OCI-LY1 (cell line): ENCODE measurements at regions not wholly inside any gene's neighbourhood (a gene's known extent, or its start where the extent isn't known, plus 50 kb on each side); places are given as distances from the start of the nearest gene placed in this dataset.

Source experiments
- H2AFZ ChIP-seq: fragments of 200-600 bp; sonication (generic), shearing (Covaris generic); 2 replicates; pipeline ENCODE4 v1.6.0; 2014; ENCODE audit warnings: antibody characterized with exemption, mild to moderate bottlenecking, low read length
- H3F3A ChIP-seq: fragments of 200-600 bp; sonication (generic), shearing (Covaris generic); 2 replicates; pipeline ENCODE4 v1.6.0; 2014; ENCODE audit warnings: mild to moderate bottlenecking, antibody characterized with exemption, low read length, moderate library complexity; ENCODE audit not compliant: insufficient read depth
- H3K27ac ChIP-seq: fragments of 200-600 bp; sonication (generic); 2 replicates; pipeline ENCODE4 v1.5.1; 2014; ENCODE audit warnings: low read length, mixed run types, mild to moderate bottlenecking, low read depth; ENCODE audit not compliant: poor library complexity, severe bottlenecking
- H3K27me3 ChIP-seq: fragments of 200-600 bp; sonication (generic); 2 replicates; pipeline ENCODE4 v1.6.0; 2014; ENCODE audit warnings: antibody characterized with exemption, mild to moderate bottlenecking, low read length, moderate library complexity; ENCODE audit not compliant: insufficient read depth
- H3K36me3 ChIP-seq: fragments of 200-600 bp; sonication (generic); 2 replicates; pipeline ENCODE4 v1.6.1; 2014; ENCODE audit warnings: mild to moderate bottlenecking, antibody characterized with exemption, low read length, moderate library complexity, mixed read lengths; ENCODE audit not compliant: insufficient read depth
- H3K4me1 ChIP-seq: fragments of 200-600 bp; sonication (generic); 2 replicates; pipeline ENCODE4 v1.5.1; 2014; ENCODE audit warnings: mild to moderate bottlenecking, low read length, moderate library complexity; ENCODE audit not compliant: insufficient read depth, severe bottlenecking
- H3K4me2 ChIP-seq: fragments of 200-600 bp; sonication (generic), shearing (Covaris generic); 2 replicates; pipeline ENCODE4 v1.6.1; 2014; ENCODE audit warnings: low read length
- H3K4me3 ChIP-seq: fragments of 200-600 bp; sonication (generic); 2 replicates; pipeline ENCODE4 v1.5.1; 2014; ENCODE audit warnings: low read length, low read depth, mild to moderate bottlenecking, mixed read lengths; ENCODE audit not compliant: poor library complexity, severe bottlenecking
- H3K79me2 ChIP-seq: fragments of 200-600 bp; shearing (Covaris generic); 2 replicates; pipeline ENCODE4 v1.6.1; 2016; ENCODE audit warnings: mixed run types, low read length, mixed read lengths; ENCODE audit not compliant: insufficient read depth
- H3K9ac ChIP-seq: fragments of 200-600 bp; sonication (generic), shearing (Covaris generic); 2 replicates; pipeline ENCODE4 v1.6.1; 2014; ENCODE audit warnings: mild to moderate bottlenecking, low read length, mixed read lengths
- H3K9me2 ChIP-seq: fragments of 200-600 bp; sonication (generic), shearing (Covaris generic); 2 replicates; pipeline ENCODE4 v1.6.1; 2014; ENCODE audit warnings: low read depth, mild to moderate bottlenecking, low read length, mixed read lengths
- H3K9me3 ChIP-seq: fragments of 200-600 bp; shearing (Covaris generic); 2 replicates; pipeline ENCODE4 v1.6.1; 2014; ENCODE audit warnings: low read length, mixed read lengths
- H4K20me1 ChIP-seq: fragments of 200-600 bp; sonication (generic), shearing (Covaris generic); 2 replicates; pipeline ENCODE4 v1.6.0; 2016; ENCODE audit warnings: mild to moderate bottlenecking, low read length; ENCODE audit not compliant: insufficient read depth
- CTCF ChIP-seq: fragments of 200-600 bp; sonication (generic), shearing (Covaris generic); IDR thresholded peaks from 2 replicates; pipeline ENCODE4 v1.5.1; 2017; ENCODE audit warnings: mild to moderate bottlenecking, antibody characterized with exemption, low read length, moderate library complexity, mixed read lengths
- EZH2 ChIP-seq: fragments of 200-600 bp; sonication (generic), shearing (Covaris generic); IDR thresholded peaks from 2 replicates; pipeline ENCODE4 v1.8.0; 2017; ENCODE audit warnings: borderline replicate concordance, mixed run types, mild to moderate bottlenecking, antibody characterized with exemption, low read length, moderate library complexity, mixed read lengths

GRCh38 chr4:180057299-180057721 is 2185.9 kb upstream of the TENM3 start:
- H3K36me3 ChIP-seq: no peaks in the 10 kb centered on the region
- H3K27me3 ChIP-seq: no peaks in the 10 kb centered on the region
- H3K9ac ChIP-seq: no peak overlapping the region
- no peaks in the 10 kb centered on the region for H4K20me1 ChIP-seq
- H3F3A ChIP-seq: no peaks in the 10 kb centered on the region
- H3K79me2 ChIP-seq: no peaks in the 10 kb centered on the region
- no peaks in the 10 kb centered on the region for H3K4me1 ChIP-seq
- no peak overlapping the region for H2AFZ ChIP-seq
- H3K9me2 ChIP-seq: no peaks in the 10 kb centered on the region
- TF ChIP-seq EZH2 (no peak), CTCF (peak; percentile 30; the same call in 1 of the 2 replicates)
- no peaks in the 10 kb centered on the region for H3K9me3 ChIP-seq
- H3K27ac ChIP-seq: no peak overlapping the region
- H3K4me2 ChIP-seq: no peak overlapping the region
- H3K4me3 ChIP-seq: no peak overlapping the region

GRCh38 chr4:180057891-180058671 is 2185.1 kb upstream of the TENM3 start:
- Histone ChIP-seq H3K9me3 (no peaks in the 10 kb centered on the region), H3K27ac (no peak overlapping the region), H3K9ac (no peak overlapping the region), H3K27me3 (no peaks in the 10 kb centered on the region), H3K4me2 (no peak overlapping the region), H3K4me1 (no peaks in the 10 kb centered on the region), H2AFZ (no peak overlapping the region), H3F3A (no peaks in the 10 kb centered on the region), H4K20me1 (no peaks in the 10 kb centered on the region), H3K9me2 (no peaks in the 10 kb centered on the region), H3K79me2 (no peaks in the 10 kb centered on the region), H3K4me3 (no peak overlapping the region), H3K36me3 (no peaks in the 10 kb centered on the region)
- TF ChIP-seq EZH2 (no peak), CTCF (no peak)

- H3K27ac ChIP-seq: no peak overlapping the region
- no peak overlapping the region for H3K4me3 ChIP-seq
- H3K9me3 ChIP-seq: no peaks in the 10 kb centered on the region
- H4K20me1 ChIP-seq: no peaks in the 10 kb centered on the region
- no peaks in the 10 kb centered on the region for H3K4me1 ChIP-seq
- H3K79me2 ChIP-seq: no peaks in the 10 kb centered on the region
- H3K27me3 ChIP-seq: no peaks in the 10 kb centered on the region
- no peaks in the 10 kb centered on the region for H3K36me3 ChIP-seq
- H2AFZ ChIP-seq: no peak overlapping the region
- TF ChIP-seq EZH2 (no peak), CTCF (no peak)
- H3K9me2 ChIP-seq: no peaks in the 10 kb centered on the region
- H3K4me2 ChIP-seq: no peak overlapping the region
- no peak overlapping the region for H3K9ac ChIP-seq
- no peaks in the 10 kb centered on the region for H3F3A ChIP-seq
Observed at GRCh38 chr4:180058691-180059215, 2184.4 kb upstream of the TENM3 start.
